ENCODE measurements at regions not wholly inside any gene's neighbourhood (a gene's known extent, or its start where the extent isn't known, plus 50 kb on each side); places are given as distances from the start of the nearest gene placed in this dataset.

DNA sequence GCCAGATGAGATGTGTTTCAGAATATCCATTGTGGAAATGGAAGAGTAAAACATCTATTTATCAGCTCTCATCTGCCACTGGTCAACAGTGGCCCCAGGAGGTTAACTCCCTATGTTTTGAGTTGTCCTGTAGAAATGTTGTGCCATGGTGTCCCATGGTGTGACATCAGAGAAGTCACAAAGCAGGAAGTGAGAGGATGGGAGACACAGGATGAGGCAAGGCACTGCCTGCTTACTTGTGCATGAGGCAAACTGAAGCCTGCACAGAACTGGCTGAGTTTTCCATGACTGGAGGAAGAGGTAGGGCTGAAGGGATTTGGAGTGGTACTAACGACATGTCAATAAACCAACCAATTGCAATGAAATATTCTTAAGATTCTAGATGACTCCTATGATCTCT, 131.5 kb upstream of the ZNF644 start:
- TF ChIP-seq POLR2A (IDR thresholded peaks at IDR 0.05) = no peak
- TF ChIP-seq, protein P1, sequence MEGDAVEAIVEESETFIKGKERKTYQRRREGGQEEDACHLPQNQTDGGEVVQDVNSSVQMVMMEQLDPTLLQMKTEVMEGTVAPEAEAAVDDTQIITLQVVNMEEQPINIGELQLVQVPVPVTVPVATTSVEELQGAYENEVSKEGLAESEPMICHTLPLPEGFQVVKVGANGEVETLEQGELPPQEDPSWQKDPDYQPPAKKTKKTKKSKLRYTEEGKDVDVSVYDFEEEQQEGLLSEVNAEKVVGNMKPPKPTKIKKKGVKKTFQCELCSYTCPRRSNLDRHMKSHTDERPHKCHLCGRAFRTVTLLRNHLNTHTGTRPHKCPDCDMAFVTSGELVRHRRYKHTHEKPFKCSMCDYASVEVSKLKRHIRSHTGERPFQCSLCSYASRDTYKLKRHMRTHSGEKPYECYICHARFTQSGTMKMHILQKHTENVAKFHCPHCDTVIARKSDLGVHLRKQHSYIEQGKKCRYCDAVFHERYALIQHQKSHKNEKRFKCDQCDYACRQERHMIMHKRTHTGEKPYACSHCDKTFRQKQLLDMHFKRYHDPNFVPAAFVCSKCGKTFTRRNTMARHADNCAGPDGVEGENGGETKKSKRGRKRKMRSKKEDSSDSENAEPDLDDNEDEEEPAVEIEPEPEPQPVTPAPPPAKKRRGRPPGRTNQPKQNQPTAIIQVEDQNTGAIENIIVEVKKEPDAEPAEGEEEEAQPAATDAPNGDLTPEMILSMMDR (IDR thresholded peaks at IDR 0.05) = no peak
